Keratinocyte (primary cell): ENCODE measurements at regions not wholly inside any gene's neighbourhood (a gene's known extent, or its start where the extent isn't known, plus 50 kb on each side); places are given as distances from the start of the nearest gene placed in this dataset.

ENCODE experiments used
- DNase-seq: peaks from one replicate; pipeline ENCODE4 v3.0.0-alpha.2; 2011; ENCODE audit warnings: low read depth, missing footprints, low spot score
- FAIRE-seq: peaks from 2 replicates; lab custom pipeline; 2011; peaks lifted over from hg19 to GRCh38; lab: Jason Lieb, UNC
- H2AFZ ChIP-seq: 2 replicates; pipeline ENCODE4 v1.6.0; 2012; ENCODE audit warnings: low read length, control low read depth, inconsistent platforms; ENCODE audit not compliant: control insufficient read depth
- H3K27ac ChIP-seq: 2 replicates; pipeline ENCODE4 v1.5.1; 2011; ENCODE audit warnings: low read length; ENCODE audit not compliant: control insufficient read depth, insufficient read depth
- H3K27me3 ChIP-seq: 3 replicates; pipeline ENCODE4 v1.6.0; 2011; ENCODE audit warnings: low read length; ENCODE audit not compliant: control insufficient read depth, insufficient read depth; ENCODE audit errors: extremely low read depth
- H3K36me3 ChIP-seq, 2 experiments: 2 replicates in 1 of 2; 3 replicates in 1 of 2; pipeline ENCODE4 v1.5.1; 2011; ENCODE audit warnings: low read length in 2 of 2, mild to moderate bottlenecking in 1 of 2; ENCODE audit not compliant: control insufficient read depth in 2 of 2, insufficient read depth in 2 of 2; ENCODE audit errors: extremely low read depth in 1 of 2
- H3K4me1 ChIP-seq: 3 replicates; pipeline ENCODE4 v1.5.1; 2011; ENCODE audit warnings: low read length; ENCODE audit not compliant: control insufficient read depth, insufficient read depth; ENCODE audit errors: extremely low read depth
- H3K4me2 ChIP-seq: 3 replicates; pipeline ENCODE4 v1.6.0; 2011; ENCODE audit warnings: low read depth, low read length; ENCODE audit not compliant: control insufficient read depth, insufficient read depth; ENCODE audit errors: extremely low read depth
- H3K4me3 ChIP-seq, 3 experiments: fragments of 200-600 bp in 1 of 3; sonication (generic) in 1 of 3; 2 replicates in 2 of 3; 3 replicates in 1 of 3; pipeline ENCODE4 v1.5.1; 2011 to 2016; ENCODE audit warnings: low read length in 3 of 3, mild to moderate bottlenecking in 3 of 3, control low read depth in 2 of 3, inconsistent platforms in 1 of 3, low read depth in 1 of 3, mixed read lengths in 1 of 3, mixed run types in 1 of 3, moderate library complexity in 1 of 3; ENCODE audit not compliant: control insufficient read depth in 2 of 3, insufficient read depth in 2 of 3; ENCODE audit errors: extremely low read depth in 1 of 3
- H3K79me2 ChIP-seq: 2 replicates; pipeline ENCODE4 v1.6.0; 2012; ENCODE audit warnings: low read length; ENCODE audit not compliant: control insufficient read depth, insufficient read depth
- H3K9ac ChIP-seq: 3 replicates; pipeline ENCODE4 v1.6.0; 2011; ENCODE audit warnings: low read length; ENCODE audit not compliant: control insufficient read depth, insufficient read depth; ENCODE audit errors: extremely low read depth
- H3K9me1 ChIP-seq: 3 replicates; pipeline ENCODE4 v1.6.0; 2011; ENCODE audit warnings: low read length; ENCODE audit not compliant: control insufficient read depth, insufficient read depth; ENCODE audit errors: extremely low read depth
- H3K9me3 ChIP-seq: 2 replicates; pipeline ENCODE4 v1.5.1; 2012; ENCODE audit warnings: low read depth, low read length; ENCODE audit not compliant: control insufficient read depth
- H4K20me1 ChIP-seq: 3 replicates; pipeline ENCODE4 v1.6.0; 2011; ENCODE audit warnings: low read length; ENCODE audit not compliant: control insufficient read depth, insufficient read depth; ENCODE audit errors: extremely low read depth
- EZH2 ChIP-seq: IDR thresholded peaks from one replicate; pipeline ENCODE4 v1.6.1; 2012; ENCODE audit warnings: inconsistent platforms, mild to moderate bottlenecking, low read length, moderate library complexity
- dilution Hi-C: fragments of 300-500 bp; cut with MboI; formaldehyde crosslinking; loops from one replicate; pipeline ENCODE4 v1.7.0; 2020; ENCODE audit warnings: low sequenced_read_pairs; ENCODE audit not compliant: extremely low pct_ligation_motif_present
- TF ChIP-seq, protein P1 (sequence below), 3 experiments: IDR thresholded peaks in 1 of 3; conservative IDR thresholded peaks in 1 of 3; optimal IDR thresholded peaks in 1 of 3; 2 replicates in 2 of 3; 3 replicates in 1 of 3; pipeline versions ENCODE3 to v1.5.1; 2011; ENCODE audit warnings: low read length in 3 of 3, mild to moderate bottlenecking in 3 of 3, moderate library complexity in 2 of 3, control low read depth in 1 of 3, inconsistent platforms in 1 of 3; ENCODE audit not compliant: insufficient read depth in 2 of 3; ENCODE audit errors: extremely low read depth in 1 of 3

GRCh38 chr6:130629640-130630039 lies 197.6 kb upstream of the SMLR1 start:
- no peak for DNase-seq
- TF ChIP-seq, protein P1, sequence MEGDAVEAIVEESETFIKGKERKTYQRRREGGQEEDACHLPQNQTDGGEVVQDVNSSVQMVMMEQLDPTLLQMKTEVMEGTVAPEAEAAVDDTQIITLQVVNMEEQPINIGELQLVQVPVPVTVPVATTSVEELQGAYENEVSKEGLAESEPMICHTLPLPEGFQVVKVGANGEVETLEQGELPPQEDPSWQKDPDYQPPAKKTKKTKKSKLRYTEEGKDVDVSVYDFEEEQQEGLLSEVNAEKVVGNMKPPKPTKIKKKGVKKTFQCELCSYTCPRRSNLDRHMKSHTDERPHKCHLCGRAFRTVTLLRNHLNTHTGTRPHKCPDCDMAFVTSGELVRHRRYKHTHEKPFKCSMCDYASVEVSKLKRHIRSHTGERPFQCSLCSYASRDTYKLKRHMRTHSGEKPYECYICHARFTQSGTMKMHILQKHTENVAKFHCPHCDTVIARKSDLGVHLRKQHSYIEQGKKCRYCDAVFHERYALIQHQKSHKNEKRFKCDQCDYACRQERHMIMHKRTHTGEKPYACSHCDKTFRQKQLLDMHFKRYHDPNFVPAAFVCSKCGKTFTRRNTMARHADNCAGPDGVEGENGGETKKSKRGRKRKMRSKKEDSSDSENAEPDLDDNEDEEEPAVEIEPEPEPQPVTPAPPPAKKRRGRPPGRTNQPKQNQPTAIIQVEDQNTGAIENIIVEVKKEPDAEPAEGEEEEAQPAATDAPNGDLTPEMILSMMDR (optimal IDR thresholded peaks at IDR 0.05 in 1 of 3, IDR thresholded peaks at IDR 0.05 in 1 of 3, conservative IDR thresholded peaks at IDR 0.05 in 1 of 3; ENCODE audit: extremely low read depth in 1 of 3, insufficient read depth in 2 of 3, low read length in 3 of 3), result no peak
- Histone ChIP-seq H3K9me3 (no peaks in the 10 kb centered on the region), H3K79me2 (no peaks in the 10 kb centered on the region), H2AFZ (no peak overlapping the region), H4K20me1 (no peaks in the 10 kb centered on the region), H3K4me1 (peaks cover 2% of the 10 kb centered on the region), H3K4me2 (no peak overlapping the region), H3K9me1 (no peaks in the 10 kb centered on the region), H3K27me3 (no peaks in the 10 kb centered on the region), H3K27ac (no peak overlapping the region), H3K36me3 (no peaks in the 10 kb centered on the region), H3K4me3 (no peak overlapping the region), H3K9ac (no peak overlapping the region)
- dilution Hi-C loops, result no loop called here
- no peak for FAIRE-seq

DNA sequence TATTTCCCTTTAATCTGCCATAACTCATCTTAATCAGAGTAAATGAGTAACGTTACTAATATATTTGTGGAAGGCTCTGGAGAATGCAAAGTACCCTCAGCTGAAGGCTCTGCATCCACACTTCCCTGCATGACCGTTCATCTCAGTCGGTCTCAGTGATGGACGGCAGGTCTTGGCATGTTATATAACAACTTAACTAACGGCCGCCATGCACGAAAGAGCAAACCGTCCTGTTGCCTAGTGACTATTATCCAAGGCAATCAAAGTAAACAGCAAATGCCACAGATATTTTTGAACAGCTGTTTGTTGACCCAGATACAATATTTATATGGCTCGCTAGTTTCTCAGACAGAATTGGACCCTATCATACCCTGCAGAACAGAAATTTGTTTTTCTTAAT lies 194.9 kb upstream of the SMLR1 start:
- Histone ChIP-seq H3K36me3 (no peaks in the 10 kb centered on the region), H3K4me3 (no peak overlapping the region), H3K27ac (no peak overlapping the region), H3K4me2 (no peak overlapping the region), H2AFZ (peak overlapping the region; percentile 8), H3K79me2 (no peaks in the 10 kb centered on the region), H3K9me1 (no peaks in the 10 kb centered on the region), H3K27me3 (no peaks in the 10 kb centered on the region), H3K9ac (no peak overlapping the region), H3K4me1 (peaks cover 2% of the 10 kb centered on the region), H3K9me3 (no peaks in the 10 kb centered on the region), H4K20me1 (no peaks in the 10 kb centered on the region)
- FAIRE-seq, result peak; percentile 58
- TF ChIP-seq EZH2, result no peak
- TF ChIP-seq, protein P1 (optimal IDR thresholded peaks at IDR 0.05 in 1 of 3, IDR thresholded peaks at IDR 0.05 in 1 of 3, conservative IDR thresholded peaks at IDR 0.05 in 1 of 3; ENCODE audit: extremely low read depth in 1 of 3, insufficient read depth in 2 of 3, low read length in 3 of 3), result no peak
- dilution Hi-C loops, result no loop called here
- no peak for DNase-seq
